Nucleus accumbens (tissue), 56 donors: ENCODE measurements at regions not wholly inside any gene's neighbourhood (a gene's known extent, or its start where the extent isn't known, plus 50 kb on each side); places are given as distances from the start of the nearest gene placed in this dataset.

Experiments
- DNase-seq, 56 donors: peaks; one replicate each; lab custom pipeline; 2025; lab: John Stamatoyannopoulos, UW

GRCh38 chr6:154561750-154562149 lies 51.3 kb upstream of the CNKSR3 start:
- DNase-seq, result no peak

GRCh38 chr6:154565331-154565730 lies 54.8 kb upstream of the CNKSR3 start:
- no peak for DNase-seq

- no peak for DNase-seq
These were observed 56.4 kb upstream of the CNKSR3 start for GRCh38 chr6:154566866-154567265.

- DNase-seq, result no peak
These were observed 57.3 kb upstream of the CNKSR3 start for GRCh38 chr6:154567695-154568220.

GRCh38 chr6:154569156-154569862 lies 58.8 kb upstream of the CNKSR3 start:
- DNase-seq, result no peak

GRCh38 chr6:154570505-154570904 lies 60.0 kb upstream of the CNKSR3 start:
- DNase-seq, result no peak

GRCh38 chr6:154572556-154572955 lies 62.1 kb upstream of the CNKSR3 start:
- DNase-seq, result no peak

GRCh38 chr6:154578004-154578559 lies 67.6 kb upstream of the CNKSR3 start:
- no peak for DNase-seq

- no peak for DNase-seq
These were observed 68.6 kb upstream of the CNKSR3 start for GRCh38 chr6:154579046-154579445.

GRCh38 chr6:154579485-154579884 lies 69.0 kb upstream of the CNKSR3 start:
- DNase-seq, result no peak

- no peak for DNase-seq
These were observed 70.1 kb upstream of the CNKSR3 start for GRCh38 chr6:154580397-154581135.

GRCh38 chr6:154582696-154583095 lies 72.2 kb upstream of the CNKSR3 start:
- no peak for DNase-seq

- no peak for DNase-seq
These were observed 73.2 kb upstream of the CNKSR3 start for GRCh38 chr6:154583546-154584188.

GRCh38 chr6:154590756-154591155 lies 80.3 kb upstream of the CNKSR3 start:
- no peak for DNase-seq

GRCh38 chr6:154591234-154591633 lies 80.7 kb upstream of the CNKSR3 start:
- no peak for DNase-seq

- no peak for DNase-seq
These were observed 81.8 kb upstream of the CNKSR3 start for GRCh38 chr6:154592199-154592860.

GRCh38 chr6:154593122-154593521 lies 82.6 kb upstream of the CNKSR3 start:
- no peak for DNase-seq

GRCh38 chr6:154594496-154595198 lies 84.2 kb upstream of the CNKSR3 start:
- DNase-seq, result no peak

GRCh38 chr6:154595538-154595937 lies 85.1 kb upstream of the CNKSR3 start:
- no peak for DNase-seq

GRCh38 chr6:154596009-154596408 lies 85.5 kb upstream of the CNKSR3 start:
- no peak for DNase-seq
